Ovary (tissue), 7 donors: ENCODE measurements at regions not wholly inside any gene's neighbourhood (a gene's known extent, or its start where the extent isn't known, plus 50 kb on each side); places are given as distances from the start of the nearest gene placed in this dataset.

Experiments
- DNase-seq, 5 donors: peaks; one replicate each; pipeline ENCODE4 v3.0.0-alpha.2; 2019 to 2020
- H3K27ac ChIP-seq, 2 donors: fragments of 200-600 bp; one replicate each; pipeline versions ENCODE4 v1.5.1 to v1.8.0; 2019 to 2022
- H3K27me3 ChIP-seq: fragments of 200-600 bp; one replicate; pipeline ENCODE4 v1.8.0; 2022
- H3K36me3 ChIP-seq: fragments of 200-600 bp; sonication (generic); one replicate; pipeline ENCODE4 v1.5.1; 2019
- H3K4me1 ChIP-seq: one replicate; pipeline ENCODE4 v1.8.1; 2013; ENCODE audit warnings: mild to moderate bottlenecking, moderate library complexity; ENCODE audit not compliant: insufficient read depth
- H3K4me3 ChIP-seq: fragments of 200-600 bp; sonication (generic); one replicate; pipeline ENCODE4 v1.5.1; 2017
- H3K9me3 ChIP-seq, 2 donors: fragments of 200-600 bp in 1 of 2; sonication (generic) in 1 of 2; one replicate each; pipeline versions ENCODE4 v1.5.1 to v1.8.1; 2013 to 2019; ENCODE audit warnings: mild to moderate bottlenecking in 1 of 2, moderate library complexity in 1 of 2
- EP300 ChIP-seq: sonication (generic); formaldehyde crosslinking; IDR thresholded peaks from one replicate; pipeline ENCODE4 v1.6.1; 2017; ENCODE audit warnings: antibody characterized with exemption
- POLR2A ChIP-seq: fragments of 450-650 bp; IDR thresholded peaks from one replicate; pipeline ENCODE4 v1.6.1; 2017; ENCODE audit warnings: antibody characterized with exemption, mild to moderate bottlenecking, moderate library complexity
- WGBS, 3 donors: extraction: QIAGEN DNeasy Blood & Tissue Kit in 1 of 3; methylation state at CpG; one replicate each; pipeline versions ENCODE4 v1.1.5 to v1.1.7; 2013 to 2017; 5-methylcytosine and 5-hydroxymethylcytosine counted together
- intact Hi-C, 4 donors: fragments of 100-400 bp; cut with DNase I; formaldehyde crosslinking; loops; one replicate each; pipeline versions ENCODE4 v1.11.0 to v1.15.1; 2022 to 2023
- TF ChIP-seq, protein P1 (sequence below), 3 donors: fragments of 450-650 bp in 2 of 3; fragments of 200-600 bp in 1 of 3; IDR thresholded peaks; one replicate each; pipeline versions ENCODE4 v1.5.1 to v1.8.0; 2016 to 2022; ENCODE audit warnings: antibody characterized with exemption in 3 of 3, mild to moderate bottlenecking in 1 of 3
- donor health status: DM: no; HTN: no; CAD: no; lungs with moderate emphysema.
- donor health status: DM: no; HTN: no; CAD: no.
- donor health status: Bipolar disorder and iron deficiency.
- donor health status: DM: no; HTN: no; CAD: no.
- donor health status: DM: yes; HTN: yes; CAD: no.

DNA sequence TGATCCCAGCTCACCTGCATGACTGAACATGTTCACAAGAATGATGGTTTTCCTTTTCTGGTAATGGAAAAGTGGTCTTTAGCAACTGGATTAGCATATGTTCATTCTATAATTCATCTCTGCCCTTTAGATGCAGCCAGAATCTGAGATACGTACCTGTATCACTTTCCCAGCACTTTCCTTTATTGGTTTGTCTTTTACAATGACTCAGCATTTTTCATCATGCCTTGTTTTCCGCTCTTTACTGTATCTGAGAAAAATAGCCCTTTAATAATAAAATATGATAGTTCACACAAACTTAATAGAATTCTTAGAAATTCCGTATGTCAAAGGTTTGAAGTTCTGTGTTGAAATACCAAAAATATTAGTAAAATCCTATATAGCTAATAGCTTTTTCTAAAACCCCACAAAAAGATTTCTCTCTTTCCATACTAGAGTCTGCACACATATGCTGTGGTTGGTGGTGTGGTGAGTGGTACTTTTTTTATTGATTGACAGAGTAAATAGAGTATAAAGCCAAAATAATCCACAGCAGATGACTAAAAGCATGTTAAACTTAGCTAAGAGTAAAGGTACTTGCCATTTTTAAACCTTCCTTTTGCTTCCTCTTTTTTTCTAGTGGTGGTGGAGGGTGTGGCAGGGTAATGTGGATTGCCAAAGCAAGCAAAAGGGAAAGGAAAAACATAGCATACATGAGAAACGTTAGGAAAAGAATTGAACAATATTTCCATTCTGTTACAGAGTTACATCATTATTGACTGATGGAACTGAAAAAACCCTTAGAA, 328.9 kb upstream of the RBMS3 start:
- TF ChIP-seq POLR2A: no peak
- no peak for TF ChIP-seq EP300
- TF ChIP-seq, protein P1, sequence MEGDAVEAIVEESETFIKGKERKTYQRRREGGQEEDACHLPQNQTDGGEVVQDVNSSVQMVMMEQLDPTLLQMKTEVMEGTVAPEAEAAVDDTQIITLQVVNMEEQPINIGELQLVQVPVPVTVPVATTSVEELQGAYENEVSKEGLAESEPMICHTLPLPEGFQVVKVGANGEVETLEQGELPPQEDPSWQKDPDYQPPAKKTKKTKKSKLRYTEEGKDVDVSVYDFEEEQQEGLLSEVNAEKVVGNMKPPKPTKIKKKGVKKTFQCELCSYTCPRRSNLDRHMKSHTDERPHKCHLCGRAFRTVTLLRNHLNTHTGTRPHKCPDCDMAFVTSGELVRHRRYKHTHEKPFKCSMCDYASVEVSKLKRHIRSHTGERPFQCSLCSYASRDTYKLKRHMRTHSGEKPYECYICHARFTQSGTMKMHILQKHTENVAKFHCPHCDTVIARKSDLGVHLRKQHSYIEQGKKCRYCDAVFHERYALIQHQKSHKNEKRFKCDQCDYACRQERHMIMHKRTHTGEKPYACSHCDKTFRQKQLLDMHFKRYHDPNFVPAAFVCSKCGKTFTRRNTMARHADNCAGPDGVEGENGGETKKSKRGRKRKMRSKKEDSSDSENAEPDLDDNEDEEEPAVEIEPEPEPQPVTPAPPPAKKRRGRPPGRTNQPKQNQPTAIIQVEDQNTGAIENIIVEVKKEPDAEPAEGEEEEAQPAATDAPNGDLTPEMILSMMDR (IDR thresholded peaks at IDR 0.05): no peak
- WGBS, 3 donors: 71 to 77% (median 72%) methylated on average over 4 of the region's 4 CpGs

DNA sequence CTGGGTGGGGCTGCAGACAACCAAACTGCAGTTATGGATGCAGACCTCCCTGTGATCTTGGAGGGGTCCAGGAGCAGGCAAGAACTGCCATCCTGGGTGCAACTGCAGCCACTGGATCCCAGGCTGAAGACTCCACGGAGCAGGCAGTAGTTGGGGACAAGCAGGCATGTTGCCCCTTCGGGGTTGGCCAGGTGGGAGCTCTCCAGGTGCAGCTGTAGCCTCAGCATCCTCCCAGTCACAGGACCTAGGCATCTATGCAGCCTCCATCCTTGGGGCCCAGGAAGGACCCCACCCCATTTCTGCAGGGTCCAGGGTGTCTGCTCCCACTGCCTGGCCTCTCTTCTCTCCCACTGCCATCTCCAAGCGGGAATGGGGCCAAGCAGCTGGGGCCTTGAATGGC, 322.2 kb upstream of the RBMS3 start:
- H3K27me3 ChIP-seq: no peaks in the 10 kb centered on the region
- 63 to 100% (median 94%) methylated on average over 2 to 3 of the region's 3 CpGs for WGBS, 3 donors
- H3K9me3 ChIP-seq: no peaks in the 10 kb centered on the region
- no peaks in the 10 kb centered on the region for H3K4me1 ChIP-seq
- H3K36me3 ChIP-seq: no peaks in the 10 kb centered on the region
- DNase-seq: no peak
- no peak overlapping the region for H3K4me3 ChIP-seq
- H3K27ac ChIP-seq: no peak overlapping the region
- no peak for TF ChIP-seq POLR2A
- intact Hi-C loops: no loop called here

More for the DNA sequence above, 328.9 kb upstream of the RBMS3 start:
- Histone ChIP-seq H3K4me3 (no peak overlapping the region), H3K4me1 (no peaks in the 10 kb centered on the region), H3K36me3 (no peaks in the 10 kb centered on the region), H3K27ac (no peak overlapping the region), H3K9me3 (no peaks in the 10 kb centered on the region), H3K27me3 (no peaks in the 10 kb centered on the region)
- no peak for DNase-seq
- intact Hi-C loops: no loop called here

DNA sequence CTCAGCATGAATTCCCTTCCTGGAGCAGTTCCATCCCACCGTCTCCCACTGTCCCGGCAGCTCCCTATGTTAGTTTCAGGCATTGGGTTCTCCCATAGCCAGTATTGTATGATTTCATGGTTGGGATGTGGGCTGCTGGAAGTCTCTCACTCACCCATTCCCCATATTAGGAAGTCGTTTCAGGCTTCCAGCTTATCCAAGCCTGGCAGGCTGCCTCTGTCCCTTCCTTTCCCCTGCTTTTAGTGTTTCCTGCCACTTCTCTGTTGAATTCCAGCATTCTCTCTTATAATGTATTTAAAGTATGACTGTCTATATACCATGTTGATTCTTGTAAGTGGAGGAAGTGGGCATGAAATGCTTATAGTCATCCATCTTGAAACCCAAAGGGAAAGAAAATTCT, 309.7 kb upstream of the RBMS3 start:
- H3K4me1 ChIP-seq: no peaks in the 10 kb centered on the region
- WGBS, 3 donors: 60 to 73% (median 61%) methylated on average over 3 of the region's 3 CpGs
- DNase-seq: no peak

DNA sequence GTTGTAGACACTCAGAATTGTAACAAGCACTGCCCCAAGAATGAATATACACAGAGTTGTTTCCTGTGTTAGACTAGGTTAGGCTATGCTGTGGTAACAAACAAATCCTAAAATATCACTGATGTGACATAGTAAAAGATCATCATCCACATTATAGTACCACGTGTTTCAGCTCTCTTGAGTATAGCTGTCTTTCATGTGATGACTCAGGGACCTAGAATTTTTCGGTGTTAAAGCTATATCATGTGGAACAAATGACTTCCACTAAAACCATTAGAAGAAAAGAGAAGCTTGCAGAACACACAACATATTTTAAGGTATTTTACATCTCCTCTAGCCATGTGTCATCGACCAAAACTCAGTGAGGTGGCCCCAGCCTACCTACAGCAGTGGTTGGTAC, 307.9 kb upstream of the RBMS3 start:
- Histone ChIP-seq H3K4me1 (no peaks in the 10 kb centered on the region), H3K36me3 (no peaks in the 10 kb centered on the region), H3K4me3 (no peak overlapping the region), H3K27me3 (no peaks in the 10 kb centered on the region), H3K27ac (no peak overlapping the region), H3K9me3 (no peaks in the 10 kb centered on the region)
- WGBS, 3 donors: 49 to 66% (median 63%) methylated on average over 3 of the region's 3 CpGs
- TF ChIP-seq EP300 (no peak), POLR2A (no peak)
- TF ChIP-seq, protein P1 (IDR thresholded peaks at IDR 0.05): no peak
- intact Hi-C loops: no loop called here
- DNase-seq: no peak

More for the DNA sequence above, 309.7 kb upstream of the RBMS3 start:
- no peaks in the 10 kb centered on the region for H3K9me3 ChIP-seq
- no peaks in the 10 kb centered on the region for H3K27me3 ChIP-seq
- TF ChIP-seq, protein P1 (IDR thresholded peaks at IDR 0.05): no peak
- TF ChIP-seq POLR2A (no peak), EP300 (no peak)
- H3K4me3 ChIP-seq: no peak overlapping the region
- no peaks in the 10 kb centered on the region for H3K36me3 ChIP-seq
- H3K27ac ChIP-seq: no peak overlapping the region
- intact Hi-C loops: no loop called here

DNA sequence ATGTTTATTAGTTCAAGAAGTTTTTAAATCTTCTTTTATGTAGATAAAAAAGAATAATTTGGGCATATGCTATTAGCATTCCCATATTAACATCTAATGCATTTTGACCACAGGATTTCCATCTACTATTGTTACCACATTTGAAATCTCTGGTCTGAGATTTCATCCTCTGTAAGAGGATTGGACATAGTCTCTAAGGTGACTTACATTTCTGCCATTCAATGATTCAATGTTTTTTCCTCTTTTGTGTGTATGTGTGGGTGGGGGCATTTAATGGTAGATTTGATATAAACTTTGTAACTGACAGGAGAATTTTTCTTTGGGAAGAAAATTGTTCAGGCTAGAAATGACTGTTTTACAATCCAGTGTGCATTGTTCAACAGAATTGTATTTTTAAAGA, 307.3 kb upstream of the RBMS3 start:
- TF ChIP-seq, protein P1 (IDR thresholded peaks at IDR 0.05): no peak
- no peak for TF ChIP-seq POLR2A
- TF ChIP-seq EP300: no peak
- Histone ChIP-seq H3K27ac (no peak overlapping the region), H3K4me3 (no peak overlapping the region), H3K27me3 (no peaks in the 10 kb centered on the region), H3K36me3 (no peaks in the 10 kb centered on the region), H3K4me1 (no peaks in the 10 kb centered on the region), H3K9me3 (no peaks in the 10 kb centered on the region)
- intact Hi-C loops: no loop called here
- no peak for DNase-seq
